ENCODE measurements at regions not wholly inside any gene's neighbourhood (a gene's known extent, or its start where the extent isn't known, plus 50 kb on each side); places are given as distances from the start of the nearest gene placed in this dataset.
"Not testable (repeated sequence)": the region's sequence is repeated elsewhere in the genome, so short reads cannot be mapped to it uniquely, and the experiment has no call there.

GRCh38 chr1:109837852-109838570 lies 72.6 kb upstream of the CSF1 start:
- POLR2A ChIA-PET = no interaction called here
- Mint-ChIP-seq H3K27me3 (ENCODE audit: low read depth) (no peaks in the 10 kb centered on the region), H3K9me3 (peaks cover 51% of the 10 kb centered on the region), H3K36me3 (peaks cover 44% of the 10 kb centered on the region), H3K4me3 (no peak overlapping the region), H3K27ac (no peak overlapping the region), H3K4me1 (peaks cover 29% of the 10 kb centered on the region)
- no peak for TF ChIP-seq ZNF281 (CRISPR knock-in tag; IDR thresholded peaks at IDR 0.05)
- no peak for TF ChIP-seq PRDM15 (CRISPR knock-in tag; IDR thresholded peaks at IDR 0.05)
- TF ChIP-seq EMX1 (CRISPR knock-in tag; IDR thresholded peaks at IDR 0.05) = no peak
- no peak for TF ChIP-seq USF2 (CRISPR knock-in tag; IDR thresholded peaks at IDR 0.05)
- TF ChIP-seq ATF1 (CRISPR knock-in tag; IDR thresholded peaks at IDR 0.05) = no peak
- no peak for TF ChIP-seq JUN (CRISPR knock-in tag; IDR thresholded peaks at IDR 0.05)
- no peak for TF ChIP-seq RELA (CRISPR knock-in tag; IDR thresholded peaks at IDR 0.05; ENCODE audit: borderline replicate concordance)
- TF ChIP-seq GABPB1 (CRISPR knock-in tag; IDR thresholded peaks at IDR 0.05) = no peak
- TF ChIP-seq ZNF317 (CRISPR knock-in tag; IDR thresholded peaks at IDR 0.05; ENCODE audit: borderline replicate concordance, low read depth) = no peak
- TF ChIP-seq AFF4 (CRISPR knock-in tag; IDR thresholded peaks at IDR 0.05; ENCODE audit: borderline replicate concordance) = no peak
- no peak for TF ChIP-seq IRF2 (CRISPR knock-in tag; IDR thresholded peaks at IDR 0.05; ENCODE audit: borderline replicate concordance, low read depth)
- CTCF ChIA-PET = no interaction called here
- ATAC-seq (no peak), DNase-seq (ENCODE audit: low spot score) (no peak)

- POLR2A ChIA-PET; H3K27me3 Mint-ChIP-seq (ENCODE audit: low read depth); CTCF ChIA-PET; ATAC-seq; H3K4me3 Mint-ChIP-seq; DNase-seq (ENCODE audit: low spot score); H3K27ac Mint-ChIP-seq: not testable (repeated sequence)
- Mint-ChIP-seq H3K36me3 (peaks cover 66% of the 10 kb centered on the region), H3K4me1 (peaks cover 48% of the 10 kb centered on the region), H3K9me3 (peaks cover 62% of the 10 kb centered on the region)
Observed at GRCh38 chr1:109835645-109836044, 71.9 kb upstream of the EPS8L3 start.
